A549 (cell line): ENCODE measurements at regions not wholly inside any gene's neighbourhood (a gene's known extent, or its start where the extent isn't known, plus 50 kb on each side); places are given as distances from the start of the nearest gene placed in this dataset.

Experiments used
- ATAC-seq, 2 experiments: fragments of 200-7000 bp in 1 of 2; fragments of >200 bp in 1 of 2; cut with Nextera tagmentation in 1 of 2; cut with Tn5 transposase in 1 of 2; 3 replicates each; pipeline versions ENCODE4 v1.8.0 to v1.9.1; 2018 to 2020; ENCODE audit warnings: mild to moderate bottlenecking in 1 of 2, moderate library complexity in 1 of 2
- CTCF ChIA-PET: fragments of 300-600 bp; sonication (Branson Sonifier 250); formaldehyde crosslinking; extraction: SDS; loops from one replicate; lab custom pipeline; 2021; ENCODE audit warnings: antibody characterized with exemption, inconsistent platforms; lab: Yijun Ruan, JAX
- POLR2A ChIA-PET: fragments of 350-600 bp; formaldehyde crosslinking; extraction: SDS; loops from one replicate; lab custom pipeline; 2021; ENCODE audit warnings: antibody characterized with exemption, inconsistent platforms; lab: Yijun Ruan, JAX
- DNase-seq, 2 experiments: peaks; one replicate each; pipeline versions ENCODE4 v3.0.0 to v3.0.0-alpha.2; 2011 to 2016; ENCODE audit warnings: low read depth in 1 of 2, low spot score in 1 of 2
- FAIRE-seq: peaks from 2 replicates; lab custom pipeline; 2011; peaks lifted over from hg19 to GRCh38; lab: Jason Lieb, UNC
- H3K27ac ChIP-seq, 2 experiments: fragments of >200 bp; sonication (Bioruptor Twin); formaldehyde crosslinking; 3 replicates each; pipeline ENCODE4 v1.5.1; 2016 to 2017
- H3K4me1 ChIP-seq: fragments of >200 bp; sonication (Bioruptor Twin); formaldehyde crosslinking; 3 replicates; pipeline ENCODE4 v1.6.1; 2016
- H3K4me2 ChIP-seq: fragments of >200 bp; sonication (Bioruptor Twin); formaldehyde crosslinking; 3 replicates; pipeline ENCODE4 v1.6.1; 2016
- H3K4me3 ChIP-seq: fragments of >200 bp; sonication (Bioruptor Twin); formaldehyde crosslinking; 3 replicates; pipeline ENCODE4 v1.5.1; 2016
- H3K9me3 ChIP-seq: fragments of >200 bp; sonication (Bioruptor Twin); formaldehyde crosslinking; 3 replicates; pipeline ENCODE4 v1.6.1; 2016
- CHD2 ChIP-seq: fragments of 150-350 bp; IDR thresholded peaks from 2 replicates; pipeline ENCODE4 v1.6.1; 2014; ENCODE audit warnings: low read length; ENCODE audit not compliant: partially characterized antibody
- CHD4 ChIP-seq: fragments of 200-600 bp; sonication (generic); IDR thresholded peaks from 2 replicates; pipeline ENCODE4 v1.6.1; 2016; ENCODE audit warnings: antibody characterized with exemption, mild to moderate bottlenecking, borderline replicate concordance
- EHMT2 ChIP-seq: fragments of 200-600 bp; sonication (generic); IDR thresholded peaks from 2 replicates; pipeline ENCODE4 v1.6.1; 2016; ENCODE audit warnings: antibody characterized with exemption, low read depth, mild to moderate bottlenecking, moderate library complexity
- EP300 ChIP-seq, 2 experiments: fragments of >200 bp; sonication (Bioruptor Twin); formaldehyde crosslinking; IDR thresholded peaks; 2 replicates in 1 of 2; 3 replicates in 1 of 2; pipeline ENCODE4 v1.6.1; 2016 to 2017
- ESRRA ChIP-seq: fragments of 150-350 bp; IDR thresholded peaks from 2 replicates; pipeline ENCODE4 v1.6.1; 2014; ENCODE audit warnings: mild to moderate bottlenecking, low read length, borderline replicate concordance
- FOSB ChIP-seq: fragments of 250-450 bp; sonication (Bioruptor Pico); IDR thresholded peaks from 2 replicates; pipeline ENCODE4 v1.5.0; 2020; ENCODE audit warnings: mild to moderate bottlenecking, moderate library complexity
- FOSL2 ChIP-seq, 2 experiments: fragments of 450-650 bp in 1 of 2; fragments of >200 bp in 1 of 2; sonication (Bioruptor Twin) in 1 of 2; formaldehyde crosslinking; IDR thresholded peaks; 2 replicates each; pipeline versions ENCODE4 v1.5.0 to v1.6.1; 2016 to 2020; ENCODE audit warnings: mild to moderate bottlenecking in 1 of 2, moderate library complexity in 1 of 2
- FOXS1 ChIP-seq: fragments of 250-450 bp; sonication (Bioruptor Pico); IDR thresholded peaks from 2 replicates; pipeline ENCODE4 v1.5.0; 2020; ENCODE audit warnings: mild to moderate bottlenecking, moderate library complexity
- GATA3 ChIP-seq: IDR thresholded peaks from 2 replicates; pipeline ENCODE4 v1.6.1; 2012; ENCODE audit warnings: borderline replicate concordance
- HEYL ChIP-seq: fragments of 250-450 bp; sonication (Bioruptor Pico); IDR thresholded peaks from 2 replicates; pipeline ENCODE4 v1.8.0; 2021; ENCODE audit warnings: mild to moderate bottlenecking, moderate library complexity
- HOXA7 ChIP-seq: fragments of 250-450 bp; sonication (Bioruptor Pico); IDR thresholded peaks from 2 replicates; pipeline ENCODE4 v1.5.0; 2020; ENCODE audit warnings: mild to moderate bottlenecking, moderate library complexity
- JUNB ChIP-seq: fragments of >200 bp; sonication (Bioruptor Twin); formaldehyde crosslinking; IDR thresholded peaks from 2 replicates; pipeline ENCODE4 v1.6.1; 2016
- MAZ ChIP-seq: fragments of 150-350 bp; IDR thresholded peaks from 2 replicates; pipeline ENCODE4 v1.6.1; 2014; ENCODE audit warnings: antibody characterized with exemption, low read depth, low read length, borderline replicate concordance
- NPAS2 ChIP-seq: fragments of 250-450 bp; sonication (Bioruptor Pico); IDR thresholded peaks from 2 replicates; pipeline ENCODE4 v1.8.0; 2022; ENCODE audit warnings: mild to moderate bottlenecking, moderate library complexity, borderline replicate concordance
- NR3C1 ChIP-seq: fragments of >200 bp; sonication (Bioruptor Twin); formaldehyde crosslinking; IDR thresholded peaks from 3 replicates; pipeline ENCODE4 v1.6.1; 2017
- PHF8 ChIP-seq: fragments of 200-600 bp; sonication (generic); IDR thresholded peaks from 2 replicates; pipeline ENCODE4 v1.6.1; 2016; ENCODE audit warnings: low read depth, mild to moderate bottlenecking, antibody characterized with exemption, moderate library complexity, borderline replicate concordance
- RARB ChIP-seq: fragments of 250-450 bp; sonication (Bioruptor Pico); IDR thresholded peaks from 2 replicates; pipeline ENCODE4 v1.8.0; 2021; ENCODE audit warnings: mild to moderate bottlenecking, moderate library complexity
- RCOR1 ChIP-seq: fragments of 150-350 bp; IDR thresholded peaks from 2 replicates; pipeline ENCODE4 v1.6.1; 2014; ENCODE audit warnings: antibody characterized with exemption, low read length, low read depth
- RFX5 ChIP-seq: fragments of 450-650 bp; IDR thresholded peaks from 2 replicates; pipeline ENCODE4 v1.7.1; 2014; ENCODE audit warnings: antibody characterized with exemption, mild to moderate bottlenecking, moderate library complexity
- TP53 ChIP-seq: fragments of 250-450 bp; sonication (Bioruptor Pico); IDR thresholded peaks from 2 replicates; pipeline ENCODE4 v1.5.0; 2021; ENCODE audit warnings: mild to moderate bottlenecking, moderate library complexity
- ZFP36 ChIP-seq: fragments of 450-650 bp; IDR thresholded peaks from 2 replicates; pipeline ENCODE4 v1.6.1; 2014; ENCODE audit warnings: borderline replicate concordance; ENCODE audit not compliant: partially characterized antibody
- ZSCAN20 ChIP-seq: fragments of 250-450 bp; sonication (Bioruptor Pico); IDR thresholded peaks from 2 replicates; pipeline ENCODE4 v1.8.0; 2022; ENCODE audit warnings: mild to moderate bottlenecking, moderate library complexity
- WGBS: methylation state at CpG from one replicate; pipeline ENCODE4 v1.1.6; 2017; ENCODE audit errors: missing lambda C conversion rate; 5-methylcytosine and 5-hydroxymethylcytosine counted together
- TF ChIP-seq, protein P1 (sequence below): fragments of 450-650 bp; IDR thresholded peaks from 2 replicates; pipeline ENCODE4 v1.6.1; 2014; ENCODE audit warnings: antibody characterized with exemption
- TF ChIP-seq, protein P2 (sequence below): fragments of 150-350 bp; IDR thresholded peaks from 2 replicates; pipeline ENCODE4 v1.6.1; 2014; ENCODE audit warnings: low read depth, mild to moderate bottlenecking, low read length
- TF ChIP-seq, protein P3 (sequence below): fragments of >200 bp; sonication (Bioruptor Twin); formaldehyde crosslinking; IDR thresholded peaks from 3 replicates; pipeline ENCODE4 v1.5.1; 2016
- TF ChIP-seq, protein P4 (sequence below): fragments of 250-450 bp; sonication (Bioruptor Pico); IDR thresholded peaks from 2 replicates; pipeline ENCODE4 v1.5.0; 2021; ENCODE audit warnings: mild to moderate bottlenecking, moderate library complexity, borderline replicate concordance
- TF ChIP-seq, protein P5 (sequence below): fragments of >200 bp; sonication (Bioruptor Twin); formaldehyde crosslinking; IDR thresholded peaks from 2 replicates; pipeline ENCODE4 v1.6.1; 2016

DNA sequence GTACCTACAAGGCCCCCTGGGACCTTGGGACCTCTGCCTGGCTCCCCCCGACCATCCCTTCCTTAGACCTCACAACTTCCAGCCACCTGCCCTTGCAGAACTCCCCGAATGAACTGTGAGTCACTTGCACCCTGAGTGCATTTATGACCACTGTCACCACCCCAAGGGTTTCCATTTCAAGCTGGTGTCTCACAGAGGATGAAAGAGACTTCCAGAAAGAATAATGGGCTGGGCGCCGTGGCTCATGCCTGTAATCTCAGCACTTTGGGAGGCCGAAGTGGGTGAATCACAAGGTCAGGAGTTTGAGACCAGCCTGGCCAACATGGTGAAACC lies 124.5 kb upstream of the CIBAR2 start:
- POLR2A ChIA-PET: no interaction called here
- no peak for FAIRE-seq
- DNase-seq: no peak
- H3K27ac ChIP-seq: no peak overlapping the region
- TF ChIP-seq, protein P1, sequence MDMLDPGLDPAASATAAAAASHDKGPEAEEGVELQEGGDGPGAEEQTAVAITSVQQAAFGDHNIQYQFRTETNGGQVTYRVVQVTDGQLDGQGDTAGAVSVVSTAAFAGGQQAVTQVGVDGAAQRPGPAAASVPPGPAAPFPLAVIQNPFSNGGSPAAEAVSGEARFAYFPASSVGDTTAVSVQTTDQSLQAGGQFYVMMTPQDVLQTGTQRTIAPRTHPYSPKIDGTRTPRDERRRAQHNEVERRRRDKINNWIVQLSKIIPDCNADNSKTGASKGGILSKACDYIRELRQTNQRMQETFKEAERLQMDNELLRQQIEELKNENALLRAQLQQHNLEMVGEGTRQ: no peak
- TF ChIP-seq PHF8 (no peak), FOXS1 (CRISPR knock-in tag) (no peak), HOXA7 (no peak), RFX5 (no peak), NPAS2 (CRISPR knock-in tag) (no peak), TP53 (CRISPR knock-in tag) (no peak), MAZ (no peak), RARB (CRISPR knock-in tag) (no peak), JUNB (no peak), CHD4 (no peak), HEYL (no peak), FOSL2 (IDR thresholded peaks at IDR 0.05) (no peak), FOSL2 (CRISPR knock-in tag; IDR thresholded peaks at IDR 0.05) (no peak), FOSB (CRISPR knock-in tag) (no peak)
- TF ChIP-seq, protein P2, sequence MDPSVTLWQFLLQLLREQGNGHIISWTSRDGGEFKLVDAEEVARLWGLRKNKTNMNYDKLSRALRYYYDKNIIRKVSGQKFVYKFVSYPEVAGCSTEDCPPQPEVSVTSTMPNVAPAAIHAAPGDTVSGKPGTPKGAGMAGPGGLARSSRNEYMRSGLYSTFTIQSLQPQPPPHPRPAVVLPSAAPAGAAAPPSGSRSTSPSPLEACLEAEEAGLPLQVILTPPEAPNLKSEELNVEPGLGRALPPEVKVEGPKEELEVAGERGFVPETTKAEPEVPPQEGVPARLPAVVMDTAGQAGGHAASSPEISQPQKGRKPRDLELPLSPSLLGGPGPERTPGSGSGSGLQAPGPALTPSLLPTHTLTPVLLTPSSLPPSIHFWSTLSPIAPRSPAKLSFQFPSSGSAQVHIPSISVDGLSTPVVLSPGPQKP: no peak
- TF ChIP-seq, protein P3, sequence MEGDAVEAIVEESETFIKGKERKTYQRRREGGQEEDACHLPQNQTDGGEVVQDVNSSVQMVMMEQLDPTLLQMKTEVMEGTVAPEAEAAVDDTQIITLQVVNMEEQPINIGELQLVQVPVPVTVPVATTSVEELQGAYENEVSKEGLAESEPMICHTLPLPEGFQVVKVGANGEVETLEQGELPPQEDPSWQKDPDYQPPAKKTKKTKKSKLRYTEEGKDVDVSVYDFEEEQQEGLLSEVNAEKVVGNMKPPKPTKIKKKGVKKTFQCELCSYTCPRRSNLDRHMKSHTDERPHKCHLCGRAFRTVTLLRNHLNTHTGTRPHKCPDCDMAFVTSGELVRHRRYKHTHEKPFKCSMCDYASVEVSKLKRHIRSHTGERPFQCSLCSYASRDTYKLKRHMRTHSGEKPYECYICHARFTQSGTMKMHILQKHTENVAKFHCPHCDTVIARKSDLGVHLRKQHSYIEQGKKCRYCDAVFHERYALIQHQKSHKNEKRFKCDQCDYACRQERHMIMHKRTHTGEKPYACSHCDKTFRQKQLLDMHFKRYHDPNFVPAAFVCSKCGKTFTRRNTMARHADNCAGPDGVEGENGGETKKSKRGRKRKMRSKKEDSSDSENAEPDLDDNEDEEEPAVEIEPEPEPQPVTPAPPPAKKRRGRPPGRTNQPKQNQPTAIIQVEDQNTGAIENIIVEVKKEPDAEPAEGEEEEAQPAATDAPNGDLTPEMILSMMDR: no peak
- TF ChIP-seq, protein P4, sequence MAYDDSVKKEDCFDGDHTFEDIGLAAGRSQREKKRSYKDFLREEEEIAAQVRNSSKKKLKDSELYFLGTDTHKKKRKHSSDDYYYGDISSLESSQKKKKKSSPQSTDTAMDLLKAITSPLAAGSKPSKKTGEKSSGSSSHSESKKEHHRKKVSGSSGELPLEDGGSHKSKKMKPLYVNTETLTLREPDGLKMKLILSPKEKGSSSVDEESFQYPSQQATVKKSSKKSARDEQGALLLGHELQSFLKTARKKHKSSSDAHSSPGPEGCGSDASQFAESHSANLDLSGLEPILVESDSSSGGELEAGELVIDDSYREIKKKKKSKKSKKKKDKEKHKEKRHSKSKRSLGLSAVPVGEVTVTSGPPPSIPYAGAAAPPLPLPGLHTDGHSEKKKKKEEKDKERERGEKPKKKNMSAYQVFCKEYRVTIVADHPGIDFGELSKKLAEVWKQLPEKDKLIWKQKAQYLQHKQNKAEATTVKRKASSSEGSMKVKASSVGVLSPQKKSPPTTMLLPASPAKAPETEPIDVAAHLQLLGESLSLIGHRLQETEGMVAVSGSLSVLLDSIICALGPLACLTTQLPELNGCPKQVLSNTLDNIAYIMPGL (CRISPR knock-in tag): no peak
- TF ChIP-seq, protein P5, sequence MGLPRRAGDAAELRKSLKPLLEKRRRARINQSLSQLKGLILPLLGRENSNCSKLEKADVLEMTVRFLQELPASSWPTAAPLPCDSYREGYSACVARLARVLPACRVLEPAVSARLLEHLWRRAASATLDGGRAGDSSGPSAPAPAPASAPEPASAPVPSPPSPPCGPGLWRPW: no peak
- peaks cover 15% of the 10 kb centered on the region; the same call in 2 of the 3 replicates for H3K4me1 ChIP-seq
- no peak overlapping the region for H3K4me2 ChIP-seq
- CTCF ChIA-PET: interaction anchor here (0.8 to 13.2 kb wide), 8 partner anchors 8 to 235 kb away, joined by 3 to 155 read pairs (median 4); no protein-coding TSS in a partner anchor
- H3K9me3 ChIP-seq: no peaks in the 10 kb centered on the region
- WGBS: 76% methylated on average over 5 of the region's 5 CpGs
- no peak for ATAC-seq
- no peak overlapping the region for H3K4me3 ChIP-seq

DNA sequence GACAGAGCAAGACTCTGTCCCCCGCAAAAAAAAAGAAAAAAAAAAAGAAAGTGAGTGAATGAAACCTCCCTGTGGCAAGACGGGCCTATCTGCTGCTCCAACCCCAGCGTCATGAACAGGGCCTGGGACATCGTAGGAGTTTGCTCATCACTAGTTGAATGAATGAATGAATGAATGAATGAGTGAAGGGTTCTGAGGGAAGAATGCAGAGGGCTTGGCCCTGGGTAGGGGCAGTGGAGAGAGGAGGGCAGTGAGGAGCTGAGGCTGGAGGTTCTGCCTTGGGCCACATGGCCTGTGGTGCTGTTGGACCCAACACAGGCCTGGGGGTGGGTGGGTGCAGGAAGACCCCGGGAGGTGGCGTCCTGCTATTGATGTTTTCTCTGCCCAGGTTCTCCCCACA lies 125.5 kb upstream of the CIBAR2 start:
- H3K27ac ChIP-seq: no peak overlapping the region
- TF ChIP-seq NPAS2 (CRISPR knock-in tag) (no peak), GATA3 (no peak), EHMT2 (no peak), FOSB (CRISPR knock-in tag) (no peak), EP300 (IDR thresholded peaks at IDR 0.05) (no peak), ESRRA (no peak), ZSCAN20 (CRISPR knock-in tag) (no peak), RCOR1 (no peak), CHD2 (no peak), NR3C1 (no peak), ZFP36 (no peak)

More for the DNA sequence above, 125.5 kb upstream of the CIBAR2 start:
- ChIA-PET CTCF (interaction anchor here (0.8 to 13.2 kb wide), 7 partner anchors 9 to 123 kb away, joined by 3 to 155 read pairs (median 4); no protein-coding TSS in a partner anchor), POLR2A (no interaction called here)
- Histone ChIP-seq H3K4me3 (no peak overlapping the region), H3K4me1 (peaks cover 15% of the 10 kb centered on the region; the same call in 2 of the 3 replicates), H3K9me3 (no peaks in the 10 kb centered on the region), H3K4me2 (no peak overlapping the region)
- no peak for FAIRE-seq
- WGBS: 75% methylated on average over 6 of the region's 6 CpGs
- ATAC-seq: no peak
- no peak for DNase-seq
